Fibroblast of lung (primary cell): ENCODE measurements at regions not wholly inside any gene's neighbourhood (a gene's known extent, or its start where the extent isn't known, plus 50 kb on each side); places are given as distances from the start of the nearest gene placed in this dataset.

ENCODE experiments used
- DNase-seq, 2 donors: peaks; one replicate each; pipeline versions ENCODE4 v3.0.0 to v3.0.0-alpha.2; 2010; ENCODE audit warnings: low read depth in 2 of 2
- H2AFZ ChIP-seq: 2 replicates; pipeline ENCODE4 v1.5.1; 2012; ENCODE audit warnings: low read length, control low read depth, inconsistent platforms
- H3K27ac ChIP-seq: 2 replicates; pipeline ENCODE4 v1.5.1; 2011; ENCODE audit warnings: low read length, control low read depth; ENCODE audit not compliant: insufficient read depth
- H3K27me3 ChIP-seq: 2 replicates; pipeline ENCODE4 v1.5.1; 2011; ENCODE audit warnings: mild to moderate bottlenecking, low read length; ENCODE audit not compliant: control insufficient read depth, insufficient read depth
- H3K36me3 ChIP-seq: 2 replicates; pipeline ENCODE4 v1.5.1; 2011; ENCODE audit warnings: low read length; ENCODE audit not compliant: control insufficient read depth, insufficient read depth
- H3K4me1 ChIP-seq: 2 replicates; pipeline ENCODE4 v1.5.1; 2011; ENCODE audit warnings: low read length; ENCODE audit not compliant: control insufficient read depth, insufficient read depth; ENCODE audit errors: extremely low read depth
- H3K4me2 ChIP-seq: 2 replicates; pipeline ENCODE4 v1.5.1; 2011; ENCODE audit warnings: low read length, control low read depth; ENCODE audit not compliant: insufficient read depth; ENCODE audit errors: extremely low read depth
- H3K4me3 ChIP-seq, 4 experiments: fragments of 200-600 bp in 1 of 4; sonication (generic) in 1 of 4; replicated peaks in 1 of 4; 2 replicates each; pipeline ENCODE4 v1.5.1; 2011 to 2016; ENCODE audit warnings: low read length in 4 of 4, low read depth in 3 of 4, mild to moderate bottlenecking in 3 of 4, control low read depth in 2 of 4, inconsistent platforms in 1 of 4, mixed read lengths in 1 of 4; ENCODE audit not compliant: insufficient read depth in 1 of 4; ENCODE audit errors: control extremely low read depth in 1 of 4
- H3K79me2 ChIP-seq: 2 replicates; pipeline ENCODE4 v1.5.1; 2012; ENCODE audit warnings: mild to moderate bottlenecking, low read length, inconsistent platforms; ENCODE audit not compliant: control insufficient read depth, insufficient read depth
- H3K9ac ChIP-seq: 2 replicates; pipeline ENCODE4 v1.5.1; 2011; ENCODE audit warnings: mild to moderate bottlenecking, low read length, control low read depth; ENCODE audit not compliant: insufficient read depth
- H3K9me3 ChIP-seq: 2 replicates; pipeline ENCODE4 v1.5.1; 2012; ENCODE audit warnings: low read depth, low read length; ENCODE audit not compliant: control insufficient read depth, insufficient read depth
- H4K20me1 ChIP-seq: 2 replicates; pipeline ENCODE4 v1.5.1; 2011; ENCODE audit warnings: low read length; ENCODE audit not compliant: control insufficient read depth, insufficient read depth; ENCODE audit errors: extremely low read depth
- EZH2 ChIP-seq: IDR thresholded peaks from 2 replicates; pipeline ENCODE4 v1.5.1; 2012; ENCODE audit warnings: low read length, control low read depth, mild to moderate bottlenecking; ENCODE audit errors: missing control alignments
- TF ChIP-seq, protein P1 (sequence below), 2 donors: IDR thresholded peaks in 1 of 2; conservative IDR thresholded peaks in 1 of 2; 1 replicate in 1 of 2; 2 replicates in 1 of 2; pipeline ENCODE4 v1.5.1; 2011 to 2012; ENCODE audit warnings: low read length in 2 of 2, control low read depth in 1 of 2, inconsistent platforms in 1 of 2, low read depth in 1 of 2, mild to moderate bottlenecking in 1 of 2

DNA sequence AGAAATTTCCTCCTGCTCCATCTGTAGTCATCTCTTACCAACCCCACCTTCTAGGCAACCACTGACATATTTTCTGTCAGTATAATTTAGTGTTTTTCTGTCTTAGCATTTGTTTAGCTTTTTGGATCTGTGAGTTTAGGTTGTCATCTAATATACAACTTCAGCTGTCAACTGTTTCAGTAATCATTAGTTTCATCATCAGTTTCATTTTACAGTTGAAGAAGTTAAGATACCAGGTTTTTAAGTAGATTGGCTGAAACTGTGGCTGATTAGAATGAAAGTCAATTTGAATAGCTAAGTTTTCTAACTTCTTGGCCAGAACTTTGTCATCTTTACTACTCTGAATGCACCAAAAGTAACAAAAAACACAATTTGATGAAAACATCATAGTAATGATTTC lies 1957.3 kb downstream of the NCAM2 start:
- Histone ChIP-seq H3K9ac (no peak overlapping the region), H3K36me3 (no peaks in the 10 kb centered on the region), H2AFZ (no peak overlapping the region), H3K79me2 (no peaks in the 10 kb centered on the region), H4K20me1 (no peaks in the 10 kb centered on the region), H3K27ac (no peak overlapping the region), H3K4me3 (no peak overlapping the region), H3K4me2 (no peak overlapping the region), H3K9me3 (no peaks in the 10 kb centered on the region), H3K27me3 (no peaks in the 10 kb centered on the region), H3K4me1 (no peaks in the 10 kb centered on the region)
- no peak for DNase-seq
- TF ChIP-seq EZH2: no peak
- TF ChIP-seq, protein P1, sequence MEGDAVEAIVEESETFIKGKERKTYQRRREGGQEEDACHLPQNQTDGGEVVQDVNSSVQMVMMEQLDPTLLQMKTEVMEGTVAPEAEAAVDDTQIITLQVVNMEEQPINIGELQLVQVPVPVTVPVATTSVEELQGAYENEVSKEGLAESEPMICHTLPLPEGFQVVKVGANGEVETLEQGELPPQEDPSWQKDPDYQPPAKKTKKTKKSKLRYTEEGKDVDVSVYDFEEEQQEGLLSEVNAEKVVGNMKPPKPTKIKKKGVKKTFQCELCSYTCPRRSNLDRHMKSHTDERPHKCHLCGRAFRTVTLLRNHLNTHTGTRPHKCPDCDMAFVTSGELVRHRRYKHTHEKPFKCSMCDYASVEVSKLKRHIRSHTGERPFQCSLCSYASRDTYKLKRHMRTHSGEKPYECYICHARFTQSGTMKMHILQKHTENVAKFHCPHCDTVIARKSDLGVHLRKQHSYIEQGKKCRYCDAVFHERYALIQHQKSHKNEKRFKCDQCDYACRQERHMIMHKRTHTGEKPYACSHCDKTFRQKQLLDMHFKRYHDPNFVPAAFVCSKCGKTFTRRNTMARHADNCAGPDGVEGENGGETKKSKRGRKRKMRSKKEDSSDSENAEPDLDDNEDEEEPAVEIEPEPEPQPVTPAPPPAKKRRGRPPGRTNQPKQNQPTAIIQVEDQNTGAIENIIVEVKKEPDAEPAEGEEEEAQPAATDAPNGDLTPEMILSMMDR (conservative IDR thresholded peaks at IDR 0.05 in 1 of 2, IDR thresholded peaks at IDR 0.05 in 1 of 2; ENCODE audit: low read depth in 1 of 2, low read length in 2 of 2): no peak

DNA sequence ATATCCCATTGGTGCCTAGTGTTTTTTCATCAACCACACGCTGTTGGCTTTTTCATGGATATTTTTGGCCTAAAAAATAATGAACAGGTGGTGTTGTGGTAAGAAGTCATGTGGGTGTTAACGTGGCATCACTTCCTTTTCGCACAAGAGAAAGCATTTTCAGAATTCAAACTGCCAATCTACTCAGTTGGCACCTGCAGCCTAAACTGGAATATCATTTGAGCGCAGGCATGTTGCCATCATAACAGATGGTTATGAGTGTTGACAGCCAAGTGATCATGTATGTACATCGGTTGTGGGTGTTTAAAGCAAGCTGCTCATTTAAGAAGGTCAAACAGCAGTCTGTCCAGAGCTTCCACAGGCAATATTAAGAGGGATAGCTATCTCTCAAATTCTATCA lies 1963.0 kb downstream of the NCAM2 start:
- Histone ChIP-seq H3K9ac (no peak overlapping the region), H2AFZ (no peak overlapping the region), H3K27ac (no peak overlapping the region), H3K36me3 (no peaks in the 10 kb centered on the region), H3K9me3 (no peaks in the 10 kb centered on the region), H3K4me1 (no peaks in the 10 kb centered on the region), H3K79me2 (no peaks in the 10 kb centered on the region), H3K4me2 (no peak overlapping the region), H4K20me1 (no peaks in the 10 kb centered on the region), H3K4me3 (no peak overlapping the region), H3K27me3 (no peaks in the 10 kb centered on the region)
- no peak for TF ChIP-seq EZH2
- TF ChIP-seq, protein P1 (conservative IDR thresholded peaks at IDR 0.05 in 1 of 2, IDR thresholded peaks at IDR 0.05 in 1 of 2; ENCODE audit: low read depth in 1 of 2, low read length in 2 of 2): no peak
- DNase-seq: no peak

DNA sequence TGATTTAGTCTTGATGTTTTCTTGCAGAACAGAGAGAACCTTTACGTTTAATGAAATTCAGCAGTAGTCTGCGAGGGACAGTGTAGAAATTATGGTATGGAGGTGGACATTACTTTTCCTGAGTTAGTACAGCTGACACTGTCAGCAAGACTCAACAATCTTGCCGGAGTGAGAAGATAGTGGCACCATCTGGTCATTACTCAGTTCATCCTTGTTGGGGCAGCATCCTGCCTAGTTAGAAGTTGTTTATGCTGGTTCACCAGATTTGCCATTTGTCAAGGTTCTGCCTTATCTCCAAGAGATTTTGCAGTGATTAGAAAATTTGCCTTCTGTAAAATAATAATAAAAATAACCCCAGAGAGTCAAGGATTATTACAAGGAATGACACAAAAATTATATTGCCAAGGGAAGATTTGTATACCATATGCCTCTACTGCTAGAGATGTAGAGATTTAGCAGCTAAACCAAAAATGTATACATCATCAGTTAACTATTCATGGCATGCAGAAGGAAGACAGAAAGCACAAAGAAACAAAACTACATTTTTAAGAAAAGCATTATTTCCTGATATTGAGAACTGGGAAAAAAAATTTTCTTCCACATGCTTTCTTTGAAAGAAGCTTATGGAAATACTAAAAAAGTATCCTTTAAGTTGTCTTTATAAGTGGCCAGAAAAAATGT lies 1967.4 kb downstream of the NCAM2 start:
- Histone ChIP-seq H4K20me1 (no peaks in the 10 kb centered on the region), H3K4me3 (no peak overlapping the region), H3K4me2 (no peak overlapping the region), H3K27me3 (no peaks in the 10 kb centered on the region), H2AFZ (no peak overlapping the region), H3K4me1 (no peaks in the 10 kb centered on the region), H3K9ac (no peak overlapping the region), H3K27ac (no peak overlapping the region), H3K36me3 (no peaks in the 10 kb centered on the region), H3K79me2 (no peaks in the 10 kb centered on the region), H3K9me3 (no peaks in the 10 kb centered on the region)
- DNase-seq: no peak
- TF ChIP-seq, protein P1 (conservative IDR thresholded peaks at IDR 0.05 in 1 of 2, IDR thresholded peaks at IDR 0.05 in 1 of 2; ENCODE audit: low read depth in 1 of 2, low read length in 2 of 2): no peak
- no peak for TF ChIP-seq EZH2
